ENCODE measurements at regions not wholly inside any gene's neighbourhood (a gene's known extent, or its start where the extent isn't known, plus 50 kb on each side); places are given as distances from the start of the nearest gene placed in this dataset.
A peak's percentile ranks its signal among the peaks of the same experiment; 100 is the strongest.
"Not testable (repeated sequence)": the region's sequence is repeated elsewhere in the genome, so short reads cannot be mapped to it uniquely, and the experiment has no call there.

- no peak for DNase-seq
These were observed 2338.6 kb downstream of the LRRC4C start for GRCh38 chr11:39120890-39121289.

- DNase-seq, result no peak
These were observed 2345.8 kb downstream of the LRRC4C start for GRCh38 chr11:39113606-39114005.

GRCh38 chr11:39102236-39102635, 2357.2 kb downstream of the LRRC4C start:
- no peak for DNase-seq

GRCh38 chr11:39078465-39078864, 2381.0 kb downstream of the LRRC4C start:
- DNase-seq, result no peak

- no peak for DNase-seq
These were observed 2421.8 kb downstream of the LRRC4C start for GRCh38 chr11:39037611-39038010.

- no peak for DNase-seq
These were observed 2423.4 kb downstream of the LRRC4C start for GRCh38 chr11:39036021-39036420.

- DNase-seq, result no peak
These were observed 2423.5 kb upstream of the RAG2 start for GRCh38 chr11:39021539-39021938.

- no peak for DNase-seq
These were observed 2413.8 kb upstream of the RAG2 start for GRCh38 chr11:39011797-39012196.

- no peak for DNase-seq
These were observed 2392.8 kb upstream of the RAG2 start for GRCh38 chr11:38990841-38991240.

GRCh38 chr11:38990139-38990538, 2392.1 kb upstream of the RAG2 start:
- peak; percentile 7 for DNase-seq

GRCh38 chr11:38988908-38989307, 2390.9 kb upstream of the RAG2 start:
- no peak for DNase-seq

GRCh38 chr11:38972220-38972619, 2374.2 kb upstream of the RAG2 start:
- DNase-seq, result no peak

- DNase-seq, result no peak
These were observed 2373.1 kb upstream of the RAG2 start for GRCh38 chr11:38971141-38971540.

- DNase-seq, result no peak
These were observed 2370.9 kb upstream of the RAG2 start for GRCh38 chr11:38968951-38969350.

GRCh38 chr11:38952698-38953097, 2354.7 kb upstream of the RAG2 start:
- peak; percentile 72 for DNase-seq

- no peak for DNase-seq
These were observed 2352.8 kb upstream of the RAG2 start for GRCh38 chr11:38950867-38951266.

GRCh38 chr11:38948392-38948791, 2350.4 kb upstream of the RAG2 start:
- DNase-seq, result no peak

- no peak for DNase-seq
These were observed 2339.7 kb upstream of the RAG2 start for GRCh38 chr11:38937709-38938108.

- DNase-seq, result no peak
These were observed 2337.9 kb upstream of the RAG2 start for GRCh38 chr11:38935941-38936340.

- no peak for DNase-seq
These were observed 2330.0 kb upstream of the RAG2 start for GRCh38 chr11:38927993-38928392.

- DNase-seq, result no peak
These were observed 2326.6 kb upstream of the RAG2 start for GRCh38 chr11:38924644-38925043.

GRCh38 chr11:38900211-38900610, 2302.2 kb upstream of the RAG2 start:
- no peak for DNase-seq

- DNase-seq, result not testable (repeated sequence)
These were observed 2296.2 kb upstream of the RAG2 start for GRCh38 chr11:38894201-38894600.

- no peak for DNase-seq
These were observed 2286.3 kb upstream of the RAG2 start for GRCh38 chr11:38884145-38884865.

GRCh38 chr11:38867338-38867737, 2269.3 kb upstream of the RAG2 start:
- no peak for DNase-seq
